ENCODE measurements at regions not wholly inside any gene's neighbourhood (a gene's known extent, or its start where the extent isn't known, plus 50 kb on each side); places are given as distances from the start of the nearest gene placed in this dataset.

- DNase-seq (ENCODE audit: low spot score) = no peak
- H3K27ac ChIP-seq (ENCODE audit: low read depth) = no peak overlapping the region
- no peaks in the 10 kb centered on the region for H4K20me1 ChIP-seq (replicated peaks; ENCODE audit: insufficient read depth)
- no peaks in the 10 kb centered on the region for H3K36me3 ChIP-seq (ENCODE audit: insufficient read depth)
- peaks cover 8% of the 10 kb centered on the region; the same call in 2 of the 3 replicates for H3K4me1 Mint-ChIP-seq
- H3F3A ChIP-seq (replicated peaks; ENCODE audit: low read depth) = no peaks in the 10 kb centered on the region
- H3K9me3 Mint-ChIP-seq = no peaks in the 10 kb centered on the region
- H3K4me1 ChIP-seq (ENCODE audit: insufficient read depth) = no peaks in the 10 kb centered on the region
- no peak overlapping the region for H3K4me2 ChIP-seq
- no peaks in the 10 kb centered on the region for H3K27me3 ChIP-seq (ENCODE audit: insufficient read depth)
- no peak for ATAC-seq
- H3K4me3 Mint-ChIP-seq = no peak overlapping the region
- no peak for TF ChIP-seq EZH2phosphoT487 (IDR thresholded peaks at IDR 0.05; ENCODE audit: unreplicated experiment)
- TF ChIP-seq STAT1 (IDR thresholded peaks at IDR 0.05; ENCODE audit: unreplicated experiment) = no peak
- no peak for TF ChIP-seq NANOG (IDR thresholded peaks at IDR 0.05; ENCODE audit: borderline replicate concordance)
- TF ChIP-seq POLR2AphosphoS5 (IDR thresholded peaks at IDR 0.05; ENCODE audit: low read depth) = no peak
- TF ChIP-seq, protein P1, sequence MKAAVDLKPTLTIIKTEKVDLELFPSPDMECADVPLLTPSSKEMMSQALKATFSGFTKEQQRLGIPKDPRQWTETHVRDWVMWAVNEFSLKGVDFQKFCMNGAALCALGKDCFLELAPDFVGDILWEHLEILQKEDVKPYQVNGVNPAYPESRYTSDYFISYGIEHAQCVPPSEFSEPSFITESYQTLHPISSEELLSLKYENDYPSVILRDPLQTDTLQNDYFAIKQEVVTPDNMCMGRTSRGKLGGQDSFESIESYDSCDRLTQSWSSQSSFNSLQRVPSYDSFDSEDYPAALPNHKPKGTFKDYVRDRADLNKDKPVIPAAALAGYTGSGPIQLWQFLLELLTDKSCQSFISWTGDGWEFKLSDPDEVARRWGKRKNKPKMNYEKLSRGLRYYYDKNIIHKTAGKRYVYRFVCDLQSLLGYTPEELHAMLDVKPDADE (IDR thresholded peaks at IDR 0.05) = no peak
- no peak for TF ChIP-seq CTCF (conservative IDR thresholded peaks at IDR 0.05; ENCODE audit: low read depth in 2 of 2)
- no peak for TF ChIP-seq ZNF462 (CRISPR knock-in tag; IDR thresholded peaks at IDR 0.05)
- no peak for TF ChIP-seq REST (IDR thresholded peaks at IDR 0.05; ENCODE audit: unreplicated experiment)
- TF ChIP-seq ZNF114 (CRISPR knock-in tag; IDR thresholded peaks at IDR 0.05) = no peak
- no peak for TF ChIP-seq CREB1 (CRISPR knock-in tag; IDR thresholded peaks at IDR 0.05; ENCODE audit: low read depth)
- no peaks in the 10 kb centered on the region for H3K79me2 ChIP-seq (replicated peaks; ENCODE audit: insufficient read depth)
- no peak overlapping the region for H3K27ac Mint-ChIP-seq
- H3K27me3 Mint-ChIP-seq (ENCODE audit: insufficient read depth, low read depth, poor library complexity) = no peaks in the 10 kb centered on the region
- H3K9me2 ChIP-seq (ENCODE audit: insufficient read depth) = no peaks in the 10 kb centered on the region
- no peak overlapping the region for H3K4me3 ChIP-seq
- no peaks in the 10 kb centered on the region for H3K36me3 Mint-ChIP-seq (ENCODE audit: low read depth)
- no peak overlapping the region for H2AFZ ChIP-seq
These were observed 123.3 kb upstream of the BTG1 start for GRCh38 chr12:92268946-92269345.

Data from GM23338 (cell line).